Neural progenitor cell (in vitro differentiated cells): ENCODE measurements at regions not wholly inside any gene's neighbourhood (a gene's known extent, or its start where the extent isn't known, plus 50 kb on each side); places are given as distances from the start of the nearest gene placed in this dataset.

Experiments
- DNase-seq: peaks from one replicate; pipeline ENCODE4 v3.0.0-alpha.2; 2016; ENCODE audit warnings: low spot score
- H2AFZ ChIP-seq: fragments of 200-600 bp; sonication (generic); replicated peaks from 2 replicates; pipeline ENCODE4 v1.6.1; 2016; ENCODE audit warnings: antibody characterized with exemption
- H3F3A ChIP-seq: fragments of 200-600 bp; sonication (generic); 2 replicates; pipeline ENCODE4 v1.6.1; 2016; ENCODE audit warnings: antibody characterized with exemption, low read depth
- H3K27ac ChIP-seq: fragments of 200-600 bp; sonication (generic); 2 replicates; pipeline ENCODE4 v1.5.1; 2016; ENCODE audit warnings: mild to moderate bottlenecking
- H3K27me3 ChIP-seq: fragments of 200-600 bp; sonication (generic); 2 replicates; pipeline ENCODE4 v1.6.1; 2016; ENCODE audit warnings: mild to moderate bottlenecking, moderate library complexity
- H3K36me3 ChIP-seq: fragments of 200-600 bp; sonication (generic); 2 replicates; pipeline ENCODE4 v1.5.1; 2016
- H3K4me1 ChIP-seq: fragments of 200-600 bp; sonication (generic); 2 replicates; pipeline ENCODE4 v1.6.1; 2016; ENCODE audit warnings: mixed run types
- H3K4me2 ChIP-seq: fragments of 200-600 bp; sonication (generic); 2 replicates; pipeline ENCODE4 v1.6.1; 2016
- H3K4me3 ChIP-seq: fragments of 200-600 bp; sonication (generic); 2 replicates; pipeline ENCODE4 v1.5.1; 2016
- H3K79me2 ChIP-seq: fragments of 200-600 bp; sonication (generic); 2 replicates; pipeline ENCODE4 v1.6.1; 2016; ENCODE audit warnings: low read depth
- H3K9ac ChIP-seq: fragments of 200-600 bp; sonication (generic); 2 replicates; pipeline ENCODE4 v1.6.1; 2016
- H3K9me3 ChIP-seq: fragments of 200-600 bp; sonication (generic); 2 replicates; pipeline ENCODE4 v1.5.1; 2016; ENCODE audit warnings: low read depth
- H4K20me1 ChIP-seq: fragments of 200-600 bp; sonication (generic); 2 replicates; pipeline ENCODE4 v1.6.1; 2016; ENCODE audit warnings: low read depth
- H3K27ac Mint-ChIP-seq: 3 replicates; pipeline ENCODE4 v1.8.0; 2021; ENCODE audit warnings: mixed read lengths
- H3K27me3 Mint-ChIP-seq: 2 replicates; pipeline ENCODE4 v1.8.0; 2022; ENCODE audit warnings: low read depth, mild to moderate bottlenecking, inconsistent platforms, moderate library complexity, mixed read lengths; ENCODE audit not compliant: insufficient read depth
- H3K36me3 Mint-ChIP-seq: 3 replicates; pipeline ENCODE4 v1.8.0; 2021; ENCODE audit warnings: mixed read lengths
- H3K4me1 Mint-ChIP-seq: 3 replicates; pipeline ENCODE4 v1.8.0; 2021; ENCODE audit warnings: mixed read lengths
- H3K4me3 Mint-ChIP-seq: 3 replicates; pipeline ENCODE4 v1.8.0; 2021; ENCODE audit warnings: mild to moderate bottlenecking, moderate library complexity, mixed read lengths
- H3K9me3 Mint-ChIP-seq: 3 replicates; pipeline ENCODE4 v1.8.0; 2020; ENCODE audit warnings: mixed read lengths
- EZH2 ChIP-seq: fragments of 200-600 bp; sonication (generic); IDR thresholded peaks from 2 replicates; pipeline ENCODE4 v1.6.1; 2017; ENCODE audit warnings: antibody characterized with exemption, mild to moderate bottlenecking, moderate library complexity
- EZH2phosphoT487 ChIP-seq: fragments of 200-600 bp; sonication (generic); IDR thresholded peaks from 2 replicates; pipeline ENCODE4 v1.6.1; 2017; ENCODE audit warnings: antibody characterized with exemption
- TF ChIP-seq, protein P1 (sequence below): fragments of 200-600 bp; sonication (generic); IDR thresholded peaks from 2 replicates; pipeline ENCODE4 v1.5.1; 2017; ENCODE audit warnings: antibody characterized with exemption, mild to moderate bottlenecking

DNA sequence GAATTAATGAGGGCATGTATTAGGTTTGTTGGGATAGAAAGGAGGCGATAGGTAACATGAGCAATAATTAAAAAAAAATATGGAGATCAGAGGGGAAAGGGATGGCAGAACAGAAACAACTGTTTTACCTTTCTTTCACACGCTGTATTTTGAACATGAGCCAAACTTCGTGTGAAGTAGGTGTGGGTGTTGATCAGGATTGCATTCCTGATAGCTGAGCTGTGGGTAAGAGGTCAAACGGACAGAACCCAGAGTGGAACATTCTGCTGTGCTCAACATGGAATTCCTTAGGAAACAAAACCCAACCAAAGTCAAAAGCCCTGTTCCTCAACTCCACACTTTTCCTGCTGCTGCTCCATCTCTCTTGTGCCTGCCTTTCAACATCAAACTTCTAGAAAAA lies 162.5 kb upstream of the CASK start:
- no peak overlapping the region for H3K4me3 Mint-ChIP-seq
- H3K9me3 Mint-ChIP-seq, result no peaks in the 10 kb centered on the region
- no peaks in the 10 kb centered on the region for H3K27me3 Mint-ChIP-seq

DNA sequence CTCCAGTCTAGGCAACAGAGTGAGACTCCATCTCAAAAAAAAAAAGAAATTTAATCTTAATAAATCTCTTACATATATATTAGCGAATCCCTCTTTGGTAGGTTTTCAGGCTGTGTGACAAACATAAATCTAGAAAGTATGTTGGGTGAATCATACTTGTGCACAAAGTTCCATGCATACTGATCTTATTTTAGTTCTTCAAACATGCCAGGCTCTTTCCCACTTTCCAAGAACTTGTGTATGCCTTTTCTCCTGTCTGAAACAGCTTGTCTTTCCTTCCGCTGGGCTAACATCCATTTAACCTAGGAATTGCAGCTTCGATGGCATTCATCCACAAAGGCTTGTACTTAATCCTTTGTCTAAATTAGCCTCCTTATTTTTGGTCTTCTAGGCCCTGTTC lies 156.6 kb upstream of the CASK start:
- Mint-ChIP-seq H3K4me1 (no peaks in the 10 kb centered on the region), H3K9me3 (no peaks in the 10 kb centered on the region), H3K36me3 (no peaks in the 10 kb centered on the region), H3K27ac (no peak overlapping the region), H3K27me3 (no peaks in the 10 kb centered on the region), H3K4me3 (no peak overlapping the region)
- Histone ChIP-seq H3K9me3 (no peaks in the 10 kb centered on the region), H3K4me1 (no peaks in the 10 kb centered on the region), H3K27ac (no peak overlapping the region), H4K20me1 (no peaks in the 10 kb centered on the region), H2AFZ (no peak overlapping the region), H3K9ac (no peak overlapping the region), H3K36me3 (no peaks in the 10 kb centered on the region), H3K4me3 (no peak overlapping the region), H3K27me3 (no peaks in the 10 kb centered on the region), H3K79me2 (no peaks in the 10 kb centered on the region), H3K4me2 (no peak overlapping the region), H3F3A (no peaks in the 10 kb centered on the region)
- no peak for DNase-seq
- TF ChIP-seq EZH2, result no peak
- TF ChIP-seq, protein P1, sequence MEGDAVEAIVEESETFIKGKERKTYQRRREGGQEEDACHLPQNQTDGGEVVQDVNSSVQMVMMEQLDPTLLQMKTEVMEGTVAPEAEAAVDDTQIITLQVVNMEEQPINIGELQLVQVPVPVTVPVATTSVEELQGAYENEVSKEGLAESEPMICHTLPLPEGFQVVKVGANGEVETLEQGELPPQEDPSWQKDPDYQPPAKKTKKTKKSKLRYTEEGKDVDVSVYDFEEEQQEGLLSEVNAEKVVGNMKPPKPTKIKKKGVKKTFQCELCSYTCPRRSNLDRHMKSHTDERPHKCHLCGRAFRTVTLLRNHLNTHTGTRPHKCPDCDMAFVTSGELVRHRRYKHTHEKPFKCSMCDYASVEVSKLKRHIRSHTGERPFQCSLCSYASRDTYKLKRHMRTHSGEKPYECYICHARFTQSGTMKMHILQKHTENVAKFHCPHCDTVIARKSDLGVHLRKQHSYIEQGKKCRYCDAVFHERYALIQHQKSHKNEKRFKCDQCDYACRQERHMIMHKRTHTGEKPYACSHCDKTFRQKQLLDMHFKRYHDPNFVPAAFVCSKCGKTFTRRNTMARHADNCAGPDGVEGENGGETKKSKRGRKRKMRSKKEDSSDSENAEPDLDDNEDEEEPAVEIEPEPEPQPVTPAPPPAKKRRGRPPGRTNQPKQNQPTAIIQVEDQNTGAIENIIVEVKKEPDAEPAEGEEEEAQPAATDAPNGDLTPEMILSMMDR, result no peak
- no peak for TF ChIP-seq EZH2phosphoT487

More for the DNA sequence above, 162.5 kb upstream of the CASK start:
- no peak for DNase-seq
- no peaks in the 10 kb centered on the region for H3K36me3 ChIP-seq
- peaks cover 24% of the 10 kb centered on the region for H3F3A ChIP-seq
- H3K27me3 ChIP-seq, result no peaks in the 10 kb centered on the region
- no peaks in the 10 kb centered on the region for H4K20me1 ChIP-seq
- H3K4me1 ChIP-seq, result peaks cover 37% of the 10 kb centered on the region
- no peak overlapping the region for H3K4me2 ChIP-seq
- no peak overlapping the region for H3K4me3 ChIP-seq
- H3K9me3 ChIP-seq, result no peaks in the 10 kb centered on the region
- TF ChIP-seq EZH2, result no peak
- no peak for TF ChIP-seq EZH2phosphoT487
- TF ChIP-seq, protein P1, result no peak
- no peak overlapping the region for H3K27ac Mint-ChIP-seq
- no peak overlapping the region for H3K9ac ChIP-seq
- H3K36me3 Mint-ChIP-seq, result no peaks in the 10 kb centered on the region
- no peak overlapping the region for H3K27ac ChIP-seq
- H2AFZ ChIP-seq, result no peak overlapping the region
- H3K79me2 ChIP-seq, result no peaks in the 10 kb centered on the region
- peaks cover 15% of the 10 kb centered on the region for H3K4me1 Mint-ChIP-seq

DNA sequence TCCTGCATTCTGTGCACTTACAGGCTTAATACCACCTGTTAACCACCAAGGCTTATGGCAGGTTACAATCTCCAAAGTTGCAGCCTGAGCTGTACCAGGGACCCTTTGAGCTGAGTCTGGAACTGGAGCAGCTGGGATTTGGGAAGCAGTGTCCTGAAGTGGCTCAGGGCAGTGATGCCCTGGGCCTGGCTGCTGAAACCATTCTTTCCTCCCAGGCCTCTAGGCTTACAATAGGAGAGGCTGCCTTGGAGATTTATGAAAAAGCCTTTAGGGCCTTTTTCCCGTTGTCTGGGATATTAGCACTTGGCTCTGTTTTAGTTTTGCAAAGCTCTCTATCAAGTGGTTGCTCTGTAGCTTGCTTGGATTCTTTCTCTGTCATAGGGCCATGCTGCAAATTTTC lies 154.3 kb upstream of the CASK start:
- Histone ChIP-seq H3K27ac (no peak overlapping the region), H3K4me2 (no peak overlapping the region), H4K20me1 (no peaks in the 10 kb centered on the region), H3K36me3 (no peaks in the 10 kb centered on the region), H3F3A (no peaks in the 10 kb centered on the region), H3K27me3 (no peaks in the 10 kb centered on the region), H3K9ac (no peak overlapping the region), H3K4me3 (no peak overlapping the region), H3K9me3 (no peaks in the 10 kb centered on the region), H3K79me2 (no peaks in the 10 kb centered on the region), H2AFZ (no peak overlapping the region), H3K4me1 (no peaks in the 10 kb centered on the region)
- DNase-seq, result no peak
- Mint-ChIP-seq H3K4me1 (no peaks in the 10 kb centered on the region), H3K4me3 (no peak overlapping the region), H3K27ac (no peak overlapping the region), H3K36me3 (no peaks in the 10 kb centered on the region), H3K9me3 (no peaks in the 10 kb centered on the region), H3K27me3 (no peaks in the 10 kb centered on the region)
- TF ChIP-seq EZH2 (no peak), EZH2phosphoT487 (no peak)
- TF ChIP-seq, protein P1, result no peak

DNA sequence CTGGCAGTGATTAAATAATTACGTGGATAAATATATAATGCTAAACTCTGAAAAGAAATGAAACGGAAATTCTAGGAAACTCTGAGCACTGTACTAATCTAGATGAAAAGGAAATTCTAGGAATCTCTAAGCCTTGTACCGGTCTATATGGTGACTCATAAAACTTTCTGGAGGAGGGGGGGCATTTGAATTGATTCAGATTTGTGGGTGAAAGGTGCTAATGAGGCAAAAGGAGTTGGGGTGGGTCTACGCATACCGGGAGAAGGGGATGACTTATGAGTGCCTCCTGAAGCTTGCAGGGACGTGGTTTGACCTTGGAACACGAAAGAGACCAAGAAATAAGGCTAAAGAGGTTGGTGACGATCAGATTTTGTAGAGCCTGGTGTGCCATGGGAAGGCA lies 151.7 kb upstream of the CASK start:
- TF ChIP-seq, protein P1, result no peak
- no peak for TF ChIP-seq EZH2phosphoT487
- no peak for TF ChIP-seq EZH2
- DNase-seq, result no peak
- Mint-ChIP-seq H3K27me3 (no peaks in the 10 kb centered on the region), H3K36me3 (no peaks in the 10 kb centered on the region), H3K4me3 (no peak overlapping the region), H3K27ac (no peak overlapping the region), H3K4me1 (no peaks in the 10 kb centered on the region), H3K9me3 (no peaks in the 10 kb centered on the region)
- Histone ChIP-seq H3K4me1 (no peaks in the 10 kb centered on the region), H3K27ac (no peak overlapping the region), H2AFZ (no peak overlapping the region), H3K9me3 (no peaks in the 10 kb centered on the region), H3K27me3 (no peaks in the 10 kb centered on the region), H3K36me3 (no peaks in the 10 kb centered on the region), H3F3A (no peaks in the 10 kb centered on the region), H3K9ac (no peak overlapping the region), H3K79me2 (no peaks in the 10 kb centered on the region), H3K4me3 (no peak overlapping the region), H3K4me2 (no peak overlapping the region), H4K20me1 (no peaks in the 10 kb centered on the region)
